GM21576 (cell line): ENCODE measurements at regions not wholly inside any gene's neighbourhood (a gene's known extent, or its start where the extent isn't known, plus 50 kb on each side); places are given as distances from the start of the nearest gene placed in this dataset.

Experiments
- ATAC-seq: cut with Tn5 transposase; IDR thresholded peaks from one replicate; pipeline ENCODE4 v1.9.1; 2021; ENCODE audit warnings: mild to moderate bottlenecking, moderate library complexity; ENCODE audit not compliant: unreplicated experiment

GRCh38 chr14:95387826-95388445 is 68.2 kb upstream of the CLMN start:
- ATAC-seq = no peak

GRCh38 chr14:95386536-95387095 is 66.9 kb upstream of the CLMN start:
- ATAC-seq = no peak

- no peak for ATAC-seq
Measured at GRCh38 chr14:95385701-95386100, 66.0 kb upstream of the CLMN start.

- no peak for ATAC-seq
Measured at GRCh38 chr14:95382747-95383146, 63.0 kb upstream of the CLMN start.

DNA sequence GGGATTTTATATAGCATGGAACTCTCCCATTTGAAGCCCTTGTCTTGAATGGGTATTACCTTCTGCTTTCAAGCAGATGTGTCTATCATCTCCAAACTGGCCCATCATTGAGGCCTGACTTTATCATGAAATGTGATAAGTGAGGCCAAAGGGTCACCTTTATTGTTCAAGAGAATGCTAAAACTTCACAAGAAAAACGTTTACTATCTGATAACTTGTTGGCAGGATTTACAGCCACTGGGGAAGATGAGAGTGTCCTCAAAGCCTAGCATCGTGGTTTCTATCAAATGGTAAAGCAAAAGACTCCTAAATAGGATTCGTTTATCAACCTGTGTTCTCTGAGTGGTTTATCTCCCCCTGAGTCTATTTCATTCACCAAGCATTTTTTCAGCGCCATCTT is 62.0 kb upstream of the CLMN start:
- ATAC-seq = no peak

DNA sequence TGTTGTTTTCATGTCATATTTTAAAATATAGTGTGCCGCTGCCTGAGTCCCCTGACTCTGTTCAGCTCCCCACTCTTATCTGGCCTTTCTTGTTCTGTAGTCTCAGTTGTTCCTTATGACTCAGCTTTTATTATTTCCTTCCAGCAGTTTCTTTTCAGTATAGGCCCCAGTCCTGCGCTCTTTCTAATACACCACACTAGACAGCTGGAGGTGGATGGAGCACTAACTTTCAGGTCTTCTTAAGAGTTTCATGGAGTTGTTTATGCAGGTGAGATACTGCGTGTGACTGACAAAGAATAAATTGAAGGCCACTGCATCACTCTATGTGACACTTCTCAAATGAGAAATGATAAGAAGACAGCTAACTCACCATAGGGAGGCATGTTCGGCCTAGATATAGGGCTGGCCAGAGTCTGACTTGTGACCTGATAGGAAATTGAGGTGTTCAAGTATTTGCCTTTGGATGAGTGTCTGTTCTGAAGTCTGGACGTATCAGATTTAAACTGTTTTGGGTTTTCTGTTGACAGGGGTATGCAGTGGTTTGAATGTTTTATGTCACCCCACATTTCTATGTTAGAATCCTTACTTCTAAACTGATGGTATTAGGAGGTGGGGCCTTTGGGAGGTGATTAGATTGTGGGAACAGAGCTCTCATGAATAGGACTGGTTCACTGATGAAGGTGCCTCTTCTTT is 60.8 kb upstream of the CLMN start:
- no peak for ATAC-seq

DNA sequence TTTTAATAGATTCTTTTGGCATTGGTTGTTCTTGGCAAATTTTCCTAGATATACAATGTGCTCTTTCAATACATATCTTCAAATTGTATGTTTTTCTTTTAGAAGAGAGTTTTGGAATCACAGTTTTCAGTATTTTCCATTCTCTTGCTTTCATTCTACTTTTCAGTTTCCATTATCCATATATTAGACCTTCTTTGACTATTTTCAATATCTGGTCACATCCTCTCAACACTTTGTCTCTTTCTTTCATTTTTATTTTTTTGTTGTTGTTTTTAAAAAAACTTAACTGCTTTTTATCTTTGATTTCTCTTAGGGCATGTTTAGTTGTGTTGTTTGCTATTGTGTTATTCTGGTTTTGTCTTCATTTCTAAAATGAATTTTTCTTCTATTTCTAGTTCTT is 59.9 kb upstream of the CLMN start:
- ATAC-seq = no peak

DNA sequence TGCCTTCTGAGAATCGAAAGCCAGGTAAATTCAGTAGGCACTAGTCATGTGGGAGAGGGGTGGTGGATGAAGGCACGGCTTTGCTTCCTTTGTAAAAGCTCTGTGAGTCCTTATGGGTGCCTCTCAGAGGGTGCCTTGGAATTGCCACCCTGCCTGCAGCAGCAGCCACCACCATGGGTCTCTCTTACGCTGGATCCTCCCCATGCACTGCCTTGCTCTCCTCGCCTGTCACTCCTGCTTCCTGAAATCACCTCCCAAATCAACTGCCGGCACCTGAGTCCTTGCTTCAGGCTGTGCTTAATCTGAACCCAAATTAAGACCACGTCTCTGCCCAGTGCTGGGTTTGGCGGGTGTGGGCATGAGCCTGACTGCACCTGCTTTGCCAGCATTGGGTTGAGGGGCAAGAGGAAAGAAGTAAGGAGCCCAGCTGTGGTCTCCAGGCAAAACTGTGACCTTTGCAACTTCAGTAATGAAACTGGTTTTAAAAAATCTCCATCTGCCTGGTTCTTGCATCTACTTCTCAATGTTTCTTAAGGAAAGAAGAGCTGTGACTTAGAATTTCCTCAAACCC is 55.9 kb upstream of the CLMN start:
- ATAC-seq = no peak

DNA sequence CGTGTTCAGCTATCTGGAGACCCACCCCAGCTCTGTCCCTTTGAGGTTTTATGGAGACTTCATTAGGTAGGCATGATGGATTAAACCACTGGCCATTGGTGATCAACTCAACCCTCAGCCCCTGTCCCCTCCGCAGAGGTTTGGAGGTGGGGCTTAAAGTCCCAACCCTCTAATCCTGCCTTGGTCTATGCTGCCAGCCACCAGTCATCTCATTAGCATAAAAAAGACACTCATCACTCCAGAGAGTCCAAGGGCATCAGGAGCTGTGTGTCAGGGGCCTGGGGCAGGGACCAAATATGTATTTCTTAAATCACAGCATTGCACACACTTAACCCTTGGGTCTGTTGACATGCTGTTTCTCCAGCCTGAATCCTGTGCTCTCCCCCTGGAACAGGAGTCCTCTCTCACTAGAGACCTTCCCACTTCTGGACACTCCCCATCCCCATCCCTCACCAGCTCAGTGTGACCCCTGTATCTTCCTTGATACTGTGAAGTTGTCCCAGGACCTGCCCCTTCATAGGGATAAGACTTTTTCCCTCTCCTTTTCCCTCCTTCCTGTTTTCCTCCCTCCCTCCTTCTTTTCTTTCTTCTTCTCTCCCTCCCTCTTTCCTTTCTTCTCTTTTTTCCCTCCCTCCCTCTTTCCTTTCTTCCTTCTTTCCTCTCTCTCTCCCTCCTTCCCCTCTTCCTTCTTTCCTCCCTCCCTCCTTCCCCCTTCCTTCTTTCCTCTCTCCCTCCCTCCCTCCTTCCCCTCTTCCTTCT is 54.7 kb upstream of the CLMN start:
- ATAC-seq = no peak

DNA sequence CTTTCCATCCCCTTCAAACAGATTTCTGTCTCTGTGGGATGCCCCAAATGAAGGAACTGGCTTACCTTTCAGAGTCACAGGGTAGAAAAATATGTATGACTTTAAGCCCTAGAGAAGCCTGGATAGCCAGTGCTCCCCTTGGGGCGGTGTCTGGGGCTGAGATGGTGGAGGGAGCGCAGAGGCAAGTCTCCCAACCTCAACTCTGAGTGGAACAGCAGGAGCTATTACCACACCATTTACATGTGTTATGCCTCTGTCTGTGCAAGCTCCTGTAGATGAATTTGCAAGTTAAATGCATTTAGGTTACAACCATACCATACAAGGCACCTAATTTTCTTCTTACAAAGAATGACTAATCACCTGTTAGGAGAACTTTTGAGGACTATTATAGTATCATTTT is 50.4 kb upstream of the CLMN start:
- ATAC-seq = no peak
